Prostate gland (tissue), 2 donors: ENCODE measurements at regions not wholly inside any gene's neighbourhood (a gene's known extent, or its start where the extent isn't known, plus 50 kb on each side); places are given as distances from the start of the nearest gene placed in this dataset.
"Not testable (repeated sequence)": the region's sequence is repeated elsewhere in the genome, so short reads cannot be mapped to it uniquely, and the experiment has no call there.

Experiments used
- DNase-seq: peaks from one replicate; pipeline ENCODE4 v3.0.0-alpha.2; 2019; ENCODE audit warnings: low spot score
- H3K27ac ChIP-seq, 2 donors: fragments of 200-600 bp; sonication (generic); 2 replicates each; pipeline ENCODE4 v1.5.1; 2017 to 2019
- H3K27me3 ChIP-seq: fragments of 200-600 bp; sonication (generic); replicated peaks from 2 replicates; pipeline ENCODE4 v1.5.1; 2019; ENCODE audit not compliant: insufficient read depth
- H3K36me3 ChIP-seq, 2 donors: fragments of 200-600 bp; sonication (generic); 1 replicate in 1 of 2; 2 replicates in 1 of 2; pipeline versions ENCODE4 v1.5.1 to v1.8.1; 2017 to 2019
- H3K4me1 ChIP-seq: fragments of 200-600 bp; sonication (generic); replicated peaks from 2 replicates; pipeline ENCODE4 v1.5.1; 2019
- H3K4me3 ChIP-seq, 2 donors: fragments of 200-600 bp; sonication (generic); 2 replicates each; pipeline ENCODE4 v1.5.1; 2017 to 2019
- H3K9me3 ChIP-seq: fragments of 200-600 bp; sonication (generic); 2 replicates; pipeline ENCODE4 v1.5.1; 2017
- POLR2A ChIP-seq: fragments of 450-650 bp; IDR thresholded peaks from one replicate; pipeline ENCODE4 v1.6.1; 2016; ENCODE audit warnings: antibody characterized with exemption, mild to moderate bottlenecking
- POLR2AphosphoS5 ChIP-seq: sonication (generic); formaldehyde crosslinking; IDR thresholded peaks from one replicate; pipeline ENCODE4 v1.6.1; 2017; ENCODE audit warnings: antibody characterized with exemption
- WGBS: methylation state at CpG from one replicate; pipeline ENCODE4 v1.1.5; 2018; 5-methylcytosine and 5-hydroxymethylcytosine counted together
- intact Hi-C: fragments of 100-400 bp; cut with DNase I; formaldehyde crosslinking; loops from one replicate; pipeline ENCODE4 v1.14.2; 2022
- TF ChIP-seq, protein P1 (sequence below), 4 experiments: fragments of 200-600 bp in 2 of 4; fragments of 450-650 bp in 2 of 4; sonication (generic) in 2 of 4; IDR thresholded peaks; 1 replicate in 3 of 4; 2 replicates in 1 of 4; pipeline ENCODE4 v1.5.1; 2016 to 2019; ENCODE audit warnings: antibody characterized with exemption in 4 of 4, mild to moderate bottlenecking in 2 of 4, moderate library complexity in 2 of 4

DNA sequence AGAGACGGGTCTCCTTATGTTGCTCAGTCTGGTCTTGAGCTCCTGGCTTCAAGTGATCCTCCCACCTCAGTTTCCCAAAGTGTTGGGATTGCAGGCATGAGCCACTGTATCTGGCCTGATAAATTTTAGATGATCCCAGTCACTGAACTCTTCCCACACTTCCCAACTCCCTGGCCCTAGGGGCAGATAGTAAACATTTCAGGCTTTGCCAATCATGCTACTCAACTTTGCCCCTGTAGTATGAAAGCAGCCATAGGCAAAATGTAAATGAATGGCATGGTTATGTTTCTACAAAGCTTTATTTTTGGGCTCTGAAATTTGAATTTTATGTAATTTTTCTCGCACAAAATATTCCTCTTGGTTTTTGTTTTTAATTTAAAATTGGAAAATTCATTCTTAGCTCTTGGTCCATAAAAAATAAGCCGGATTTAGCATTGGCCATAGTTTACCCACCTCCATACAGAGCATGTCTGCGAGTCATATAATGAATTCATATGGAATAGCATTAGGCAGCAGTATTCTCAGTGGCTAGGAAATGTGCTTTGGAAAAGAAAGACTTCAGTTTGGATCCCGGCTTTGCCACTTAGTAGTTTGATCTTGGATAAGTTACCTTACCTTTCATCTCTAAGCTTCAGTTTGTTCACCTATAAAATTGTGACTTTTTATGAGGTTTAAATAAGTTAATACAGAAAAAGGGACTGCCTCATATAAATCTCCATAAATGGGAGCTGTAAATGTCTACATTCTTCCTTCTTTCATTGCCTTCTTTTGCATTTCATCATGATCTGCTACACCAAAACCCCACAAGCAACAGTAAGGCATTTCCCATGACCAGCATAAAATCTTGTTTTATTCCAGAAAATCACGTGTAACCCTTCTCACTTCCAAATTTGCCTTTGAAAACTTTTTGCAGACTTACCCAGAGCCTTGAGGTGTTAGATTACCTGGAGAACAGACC is 360.3 kb upstream of the TPM1 start:
- TF ChIP-seq, protein P1, sequence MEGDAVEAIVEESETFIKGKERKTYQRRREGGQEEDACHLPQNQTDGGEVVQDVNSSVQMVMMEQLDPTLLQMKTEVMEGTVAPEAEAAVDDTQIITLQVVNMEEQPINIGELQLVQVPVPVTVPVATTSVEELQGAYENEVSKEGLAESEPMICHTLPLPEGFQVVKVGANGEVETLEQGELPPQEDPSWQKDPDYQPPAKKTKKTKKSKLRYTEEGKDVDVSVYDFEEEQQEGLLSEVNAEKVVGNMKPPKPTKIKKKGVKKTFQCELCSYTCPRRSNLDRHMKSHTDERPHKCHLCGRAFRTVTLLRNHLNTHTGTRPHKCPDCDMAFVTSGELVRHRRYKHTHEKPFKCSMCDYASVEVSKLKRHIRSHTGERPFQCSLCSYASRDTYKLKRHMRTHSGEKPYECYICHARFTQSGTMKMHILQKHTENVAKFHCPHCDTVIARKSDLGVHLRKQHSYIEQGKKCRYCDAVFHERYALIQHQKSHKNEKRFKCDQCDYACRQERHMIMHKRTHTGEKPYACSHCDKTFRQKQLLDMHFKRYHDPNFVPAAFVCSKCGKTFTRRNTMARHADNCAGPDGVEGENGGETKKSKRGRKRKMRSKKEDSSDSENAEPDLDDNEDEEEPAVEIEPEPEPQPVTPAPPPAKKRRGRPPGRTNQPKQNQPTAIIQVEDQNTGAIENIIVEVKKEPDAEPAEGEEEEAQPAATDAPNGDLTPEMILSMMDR (IDR thresholded peaks at IDR 0.05): no peak
- TF ChIP-seq POLR2A (no peak), POLR2AphosphoS5 (no peak)
- H3K27ac ChIP-seq: no peak overlapping the region
- H3K9me3 ChIP-seq: no peaks in the 10 kb centered on the region
- no peaks in the 10 kb centered on the region for H3K36me3 ChIP-seq
- WGBS: 63% methylated on average over 6 of the region's 6 CpGs
- no peak for DNase-seq
- no peaks in the 10 kb centered on the region for H3K4me1 ChIP-seq
- no peak overlapping the region for H3K4me3 ChIP-seq
- H3K27me3 ChIP-seq: no peaks in the 10 kb centered on the region
- intact Hi-C loops: no loop called here

DNA sequence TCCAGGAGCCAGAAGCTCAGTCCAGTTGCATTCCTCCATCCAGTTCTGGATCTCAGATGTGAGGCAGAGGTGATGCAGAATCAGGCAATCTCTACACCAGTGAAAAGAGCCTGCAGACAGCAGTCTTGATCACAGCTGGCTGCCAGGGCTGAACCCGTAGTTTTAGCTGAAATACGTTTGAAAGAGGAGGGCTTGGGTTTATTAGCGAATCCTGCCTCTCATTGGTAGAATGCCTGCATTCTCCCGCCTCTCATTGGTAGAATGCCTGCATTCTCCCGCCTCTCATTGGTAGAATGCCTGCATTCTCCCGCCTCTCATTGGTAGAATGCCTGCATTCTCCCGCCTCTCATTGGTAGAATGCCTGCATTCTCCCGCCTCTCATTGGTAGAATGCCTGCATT is 359.4 kb upstream of the TPM1 start:
- WGBS: 93% methylated on average over 8 of the region's 8 CpGs
- H3K27me3 ChIP-seq, intact Hi-C loops, H3K4me3 ChIP-seq, DNase-seq, H3K27ac ChIP-seq, H3K9me3 ChIP-seq, H3K4me1 ChIP-seq, H3K36me3 ChIP-seq: not testable (repeated sequence)

DNA sequence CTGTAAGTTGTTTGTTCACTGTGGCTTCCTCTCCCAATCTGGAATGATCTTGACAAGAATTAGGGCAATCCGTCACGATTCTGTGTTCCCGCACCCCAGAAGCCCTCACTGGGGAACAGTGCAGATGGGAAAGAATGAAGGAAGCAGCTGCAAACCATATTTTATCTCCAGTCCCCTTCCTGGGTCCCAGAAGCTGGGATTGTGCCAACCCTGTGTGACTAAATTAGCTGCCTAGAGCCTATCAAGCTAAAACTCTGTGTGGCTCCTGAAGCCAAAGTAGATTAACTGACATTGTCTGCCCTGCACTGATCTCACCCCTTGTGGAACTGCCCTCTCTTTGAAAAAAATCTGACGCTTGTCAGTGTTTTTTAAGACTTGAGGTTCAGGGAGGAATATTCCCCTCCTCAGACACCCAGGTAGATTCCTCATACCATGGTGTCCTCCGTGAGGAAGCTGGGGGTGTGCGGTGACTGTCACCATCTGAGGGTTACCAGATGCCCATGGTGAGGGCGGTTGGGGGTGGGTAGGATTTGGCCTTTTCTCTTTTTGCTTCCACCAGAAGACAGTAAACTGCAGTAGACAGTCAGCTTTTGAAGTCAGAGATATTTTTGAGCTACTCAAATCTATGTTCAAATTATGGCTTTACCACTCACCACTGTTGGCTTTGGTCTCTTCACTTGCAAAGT is 358.3 kb upstream of the TPM1 start:
- no peaks in the 10 kb centered on the region for H3K27me3 ChIP-seq
- no peak for DNase-seq
- no peak overlapping the region for H3K4me3 ChIP-seq
- H3K4me1 ChIP-seq: no peaks in the 10 kb centered on the region
- no peak for TF ChIP-seq POLR2AphosphoS5
- TF ChIP-seq POLR2A: no peak
- TF ChIP-seq, protein P1 (IDR thresholded peaks at IDR 0.05): no peak
- 94% methylated on average over 7 of the region's 7 CpGs for WGBS
- H3K27ac ChIP-seq: no peak overlapping the region
- intact Hi-C loops: no loop called here
- H3K36me3 ChIP-seq: no peaks in the 10 kb centered on the region
- H3K9me3 ChIP-seq: no peaks in the 10 kb centered on the region

DNA sequence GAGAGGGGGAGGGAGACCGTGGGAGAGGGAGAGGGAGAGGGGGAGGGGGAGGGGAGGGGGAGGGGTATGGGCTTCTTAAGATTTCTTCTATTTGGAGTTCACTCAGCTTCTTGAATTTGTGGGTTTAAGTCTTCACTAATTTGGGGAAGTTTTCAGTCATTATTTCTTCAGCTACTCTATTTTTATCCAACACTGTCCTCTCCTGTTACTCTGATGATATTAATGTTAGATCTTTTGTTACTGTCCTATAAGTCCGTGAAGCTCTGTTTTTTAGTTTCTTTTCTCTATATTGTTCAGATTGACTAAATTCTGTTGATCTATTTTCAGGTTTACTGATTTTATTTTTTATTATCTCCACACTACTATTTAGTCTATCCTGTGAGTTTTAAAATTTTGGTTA is 351.5 kb upstream of the TPM1 start:
- Histone ChIP-seq H3K4me3 (no peak overlapping the region), H3K9me3 (no peaks in the 10 kb centered on the region), H3K27ac (no peak overlapping the region), H3K27me3 (no peaks in the 10 kb centered on the region), H3K4me1 (no peaks in the 10 kb centered on the region), H3K36me3 (no peaks in the 10 kb centered on the region)
- intact Hi-C loops: no loop called here
- TF ChIP-seq POLR2AphosphoS5: no peak
- no peak for TF ChIP-seq POLR2A
- TF ChIP-seq, protein P1 (IDR thresholded peaks at IDR 0.05): no peak
- DNase-seq: no peak
- WGBS: 70% methylated on average over 2 of the region's 2 CpGs

DNA sequence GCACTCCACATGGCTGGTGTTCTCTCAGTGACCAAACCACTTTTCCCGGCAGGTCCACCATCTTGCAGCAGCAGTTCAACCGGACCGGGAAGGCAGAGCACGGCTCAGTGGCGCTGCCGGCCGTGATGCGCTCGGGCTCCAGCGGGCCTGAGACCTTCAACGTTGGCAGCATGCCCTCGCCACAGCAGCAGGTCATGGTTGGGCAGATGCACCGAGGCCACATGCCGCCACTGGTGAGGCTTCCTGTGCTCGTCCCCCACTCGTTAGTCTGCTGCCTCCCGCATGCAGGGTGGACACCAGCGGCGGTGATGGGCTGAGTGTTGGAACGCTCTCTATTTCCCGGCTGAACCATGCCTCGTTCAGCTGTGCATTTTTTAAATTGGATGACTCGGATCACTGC is 344.9 kb upstream of the TPM1 start:
- no peak for DNase-seq
- H3K9me3 ChIP-seq: no peaks in the 10 kb centered on the region
- WGBS: 94% methylated on average over 22 of the region's 23 CpGs
- no peak overlapping the region for H3K27ac ChIP-seq
- TF ChIP-seq, protein P1 (IDR thresholded peaks at IDR 0.05): no peak
- no peak for TF ChIP-seq POLR2AphosphoS5
- TF ChIP-seq POLR2A: no peak
- intact Hi-C loops: no loop called here
- no peak overlapping the region for H3K4me3 ChIP-seq
- H3K4me1 ChIP-seq: no peaks in the 10 kb centered on the region
- no peaks in the 10 kb centered on the region for H3K27me3 ChIP-seq
- no peaks in the 10 kb centered on the region for H3K36me3 ChIP-seq
